Panc1 (cell line): ENCODE measurements at regions not wholly inside any gene's neighbourhood (a gene's known extent, or its start where the extent isn't known, plus 50 kb on each side); places are given as distances from the start of the nearest gene placed in this dataset.

Experiments used
- ATAC-seq: fragments of 200-7000 bp; cut with Tn5 transposase; 2 replicates; pipeline ENCODE4 v1.9.1; 2020; ENCODE audit warnings: mild to moderate bottlenecking, moderate library complexity
- BruUV-seq: library from RNA; stranded (reverse); fragments of 400-500 nt; replicated peaks from 2 replicates; lab custom pipeline; 2021; lab: Mats Ljungman, UMichigan
- CTCF ChIA-PET: fragments of 300-600 bp; sonication (Branson Sonifier 250); formaldehyde crosslinking; loops from one replicate; lab custom pipeline; 2022; ENCODE audit warnings: antibody characterized with exemption; lab: Charles Lee
- POLR2A ChIA-PET: fragments of 300-600 bp; sonication (Branson Sonifier 250); formaldehyde crosslinking; loops from one replicate; lab custom pipeline; 2022; ENCODE audit warnings: antibody characterized with exemption; lab: Charles Lee
- DNase-seq: peaks from one replicate; pipeline ENCODE4 v3.0.0-alpha.2; 2010; ENCODE audit warnings: low read depth, low spot score
- H3K27ac ChIP-seq: 2 replicates; pipeline ENCODE4 v1.5.1; 2011; ENCODE audit warnings: mild to moderate bottlenecking, low read length, inconsistent platforms
- H3K27me3 ChIP-seq: fragments of 200-500 bp; sonication (Bioruptor generic); 2 replicates; pipeline ENCODE4 v1.6.0; 2014; ENCODE audit warnings: low read length, inconsistent platforms; ENCODE audit not compliant: control insufficient read depth, insufficient read depth
- H3K36me3 ChIP-seq: fragments of 200-500 bp; sonication (Bioruptor generic); 2 replicates; pipeline ENCODE4 v1.5.1; 2014; ENCODE audit warnings: inconsistent platforms, mild to moderate bottlenecking, low read length, moderate library complexity; ENCODE audit not compliant: control insufficient read depth, insufficient read depth
- H3K4me1 ChIP-seq: 2 replicates; pipeline ENCODE4 v1.5.1; 2011; ENCODE audit warnings: inconsistent platforms, mild to moderate bottlenecking, low read length, moderate library complexity; ENCODE audit not compliant: control insufficient read depth, insufficient read depth
- H3K4me3 ChIP-seq, 2 experiments: 2 replicates each; pipeline ENCODE4 v1.5.1; 2011 to 2012; ENCODE audit warnings: low read depth in 2 of 2, low read length in 2 of 2, mild to moderate bottlenecking in 2 of 2, inconsistent platforms in 1 of 2, moderate library complexity in 1 of 2
- H3K9me3 ChIP-seq: fragments of 200-500 bp; sonication (Bioruptor generic); 2 replicates; pipeline ENCODE4 v1.5.1; 2014; ENCODE audit warnings: low read depth, mild to moderate bottlenecking, inconsistent platforms, low read length, moderate library complexity; ENCODE audit not compliant: control insufficient read depth, insufficient read depth
- CTCF ChIP-seq: fragments of 450-650 bp; IDR thresholded peaks from 2 replicates; pipeline ENCODE4 v1.5.1; 2017; ENCODE audit warnings: mild to moderate bottlenecking
- POLR2AphosphoS5 ChIP-seq: IDR thresholded peaks from 2 replicates; pipeline ENCODE4 v1.6.1; 2012; ENCODE audit warnings: mild to moderate bottlenecking, low read depth, low read length, moderate library complexity
- SIN3A ChIP-seq: IDR thresholded peaks from 2 replicates; pipeline ENCODE4 v1.6.1; 2012; ENCODE audit warnings: low read depth, mild to moderate bottlenecking, low read length, moderate library complexity, borderline replicate concordance; ENCODE audit not compliant: insufficient read depth
- TCF7L2 ChIP-seq: IDR thresholded peaks from 2 replicates; pipeline ENCODE4 v1.6.1; 2011; ENCODE audit warnings: mild to moderate bottlenecking, low read depth, low read length, inconsistent platforms
- in situ Hi-C: cut with HindIII; loops from 2 replicates; pipeline ENCODE4 v1.10.0; 2016; ENCODE audit warnings: low sequenced_read_pairs, low pct_unique_long_range_greater_than_20kb
- intact Hi-C: fragments of 100-400 bp; cut with micrococcal nuclease; formaldehyde crosslinking; loops from one replicate; pipeline ENCODE4 v1.10.0; 2022; ENCODE audit not compliant: unreplicated experiment
- TF ChIP-seq, protein P1 (sequence below), 2 experiments: IDR thresholded peaks; 2 replicates each; pipeline ENCODE4 v1.6.1; 2011 to 2012; ENCODE audit warnings: low read depth in 2 of 2, control low read depth in 1 of 2, low read length in 1 of 2, mild to moderate bottlenecking in 1 of 2, moderate library complexity in 1 of 2; ENCODE audit not compliant: insufficient read depth in 1 of 2

GRCh38 chr16:5509794-5510193 lies 412.2 kb upstream of the EEF2KMT start:
- Histone ChIP-seq H3K9me3 (no peaks in the 10 kb centered on the region), H3K27me3 (no peaks in the 10 kb centered on the region; the same call in 1 of the 2 replicates), H3K36me3 (no peaks in the 10 kb centered on the region), H3K4me1 (no peaks in the 10 kb centered on the region), H3K4me3 (no peak overlapping the region), H3K27ac (no peak overlapping the region)
- BruUV-seq = no TSS peak
- intact Hi-C loops (no loop called here), in situ Hi-C loops (no loop called here)
- DNase-seq = no peak
- TF ChIP-seq CTCF (no peak), TCF7L2 (no peak), SIN3A (no peak), POLR2AphosphoS5 (no peak)
- TF ChIP-seq, protein P1, sequence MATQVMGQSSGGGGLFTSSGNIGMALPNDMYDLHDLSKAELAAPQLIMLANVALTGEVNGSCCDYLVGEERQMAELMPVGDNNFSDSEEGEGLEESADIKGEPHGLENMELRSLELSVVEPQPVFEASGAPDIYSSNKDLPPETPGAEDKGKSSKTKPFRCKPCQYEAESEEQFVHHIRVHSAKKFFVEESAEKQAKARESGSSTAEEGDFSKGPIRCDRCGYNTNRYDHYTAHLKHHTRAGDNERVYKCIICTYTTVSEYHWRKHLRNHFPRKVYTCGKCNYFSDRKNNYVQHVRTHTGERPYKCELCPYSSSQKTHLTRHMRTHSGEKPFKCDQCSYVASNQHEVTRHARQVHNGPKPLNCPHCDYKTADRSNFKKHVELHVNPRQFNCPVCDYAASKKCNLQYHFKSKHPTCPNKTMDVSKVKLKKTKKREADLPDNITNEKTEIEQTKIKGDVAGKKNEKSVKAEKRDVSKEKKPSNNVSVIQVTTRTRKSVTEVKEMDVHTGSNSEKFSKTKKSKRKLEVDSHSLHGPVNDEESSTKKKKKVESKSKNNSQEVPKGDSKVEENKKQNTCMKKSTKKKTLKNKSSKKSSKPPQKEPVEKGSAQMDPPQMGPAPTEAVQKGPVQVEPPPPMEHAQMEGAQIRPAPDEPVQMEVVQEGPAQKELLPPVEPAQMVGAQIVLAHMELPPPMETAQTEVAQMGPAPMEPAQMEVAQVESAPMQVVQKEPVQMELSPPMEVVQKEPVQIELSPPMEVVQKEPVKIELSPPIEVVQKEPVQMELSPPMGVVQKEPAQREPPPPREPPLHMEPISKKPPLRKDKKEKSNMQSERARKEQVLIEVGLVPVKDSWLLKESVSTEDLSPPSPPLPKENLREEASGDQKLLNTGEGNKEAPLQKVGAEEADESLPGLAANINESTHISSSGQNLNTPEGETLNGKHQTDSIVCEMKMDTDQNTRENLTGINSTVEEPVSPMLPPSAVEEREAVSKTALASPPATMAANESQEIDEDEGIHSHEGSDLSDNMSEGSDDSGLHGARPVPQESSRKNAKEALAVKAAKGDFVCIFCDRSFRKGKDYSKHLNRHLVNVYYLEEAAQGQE (IDR thresholded peaks at IDR 0.05; ENCODE audit: insufficient read depth in 1 of 2, low read depth in 2 of 2, low read length in 1 of 2) = no peak
- no peak for ATAC-seq
- ChIA-PET CTCF (no interaction called here), POLR2A (no interaction called here)

DNA sequence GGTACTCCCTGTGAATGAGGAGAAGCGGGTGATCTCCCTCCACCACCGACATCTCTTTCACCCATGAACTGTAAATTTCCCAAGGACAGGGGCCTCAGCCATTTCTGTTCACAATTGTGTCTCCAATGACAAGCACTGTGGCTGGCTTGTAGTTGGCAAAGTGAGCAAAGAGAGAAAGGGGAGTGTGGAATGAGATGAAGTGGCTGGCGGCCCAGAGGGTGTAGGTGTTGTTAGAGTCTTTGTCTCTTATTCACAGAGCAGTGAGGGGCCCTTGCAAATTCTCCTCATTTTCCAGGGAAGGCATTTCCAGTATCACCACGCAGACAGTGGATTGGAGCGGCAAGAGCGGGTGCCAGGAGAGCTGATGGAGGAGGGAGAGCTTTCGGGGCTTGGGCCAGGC lies 411.7 kb upstream of the EEF2KMT start:
- POLR2A ChIA-PET = no interaction called here
- Histone ChIP-seq H3K4me3 (no peak overlapping the region), H3K27me3 (peaks cover 2% of the 10 kb centered on the region; the same call in 1 of the 2 replicates), H3K4me1 (no peaks in the 10 kb centered on the region), H3K36me3 (no peaks in the 10 kb centered on the region), H3K9me3 (no peaks in the 10 kb centered on the region), H3K27ac (no peak overlapping the region)
- CTCF ChIA-PET = no interaction called here
- intact Hi-C loops (no loop called here), in situ Hi-C loops (no loop called here)
- TF ChIP-seq POLR2AphosphoS5 (no peak), SIN3A (no peak), TCF7L2 (no peak), CTCF (no peak)
- TF ChIP-seq, protein P1 (IDR thresholded peaks at IDR 0.05; ENCODE audit: insufficient read depth in 1 of 2, low read depth in 2 of 2, low read length in 1 of 2) = no peak
- BruUV-seq = no TSS peak
- ATAC-seq = no peak
- no peak for DNase-seq
